ENCODE measurements at regions not wholly inside any gene's neighbourhood (a gene's known extent, or its start where the extent isn't known, plus 50 kb on each side); places are given as distances from the start of the nearest gene placed in this dataset.
"Not testable (repeated sequence)": the region's sequence is repeated elsewhere in the genome, so short reads cannot be mapped to it uniquely, and the experiment has no call there.

GRCh38 chr2:18987016-18987415 is 371.4 kb downstream of the OSR1 start:
- no peak for DNase-seq (ENCODE audit: low read depth in 2 of 2)

GRCh38 chr2:18986046-18986445 is 372.4 kb downstream of the OSR1 start:
- DNase-seq (ENCODE audit: low read depth in 2 of 2) = no peak

- no peak for DNase-seq (ENCODE audit: low read depth in 2 of 2)
Observed at GRCh38 chr2:18980786-18981430, 377.5 kb downstream of the OSR1 start.

GRCh38 chr2:18980104-18980785 is 378.2 kb downstream of the OSR1 start:
- no peak for DNase-seq (ENCODE audit: low read depth in 2 of 2)

GRCh38 chr2:18977409-18977808 is 381.0 kb downstream of the OSR1 start:
- DNase-seq (ENCODE audit: low read depth in 2 of 2) = no peak

GRCh38 chr2:18976168-18976961 is 382.1 kb downstream of the OSR1 start:
- DNase-seq (ENCODE audit: low read depth in 2 of 2) = no peak

- no peak for DNase-seq (ENCODE audit: low read depth in 2 of 2)
Observed at GRCh38 chr2:18975506-18976167, 382.8 kb downstream of the OSR1 start.

- no peak for DNase-seq (ENCODE audit: low read depth in 2 of 2)
Observed at GRCh38 chr2:18971628-18972027, 382.3 kb upstream of the NT5C1B start.

- no peak for DNase-seq (ENCODE audit: low read depth in 2 of 2)
Observed at GRCh38 chr2:18971069-18971378, 381.7 kb upstream of the NT5C1B start.

GRCh38 chr2:18966131-18966530 is 376.8 kb upstream of the NT5C1B start:
- no peak for DNase-seq (ENCODE audit: low read depth in 2 of 2)

- not testable (repeated sequence) for DNase-seq (ENCODE audit: low read depth in 2 of 2)
Observed at GRCh38 chr2:18963739-18964256, 374.4 kb upstream of the NT5C1B start.

GRCh38 chr2:18961991-18962421 is 372.6 kb upstream of the NT5C1B start:
- no peak for DNase-seq (ENCODE audit: low read depth in 2 of 2)

GRCh38 chr2:18959952-18960717 is 370.8 kb upstream of the NT5C1B start:
- no peak for DNase-seq (ENCODE audit: low read depth in 2 of 2)

- DNase-seq (ENCODE audit: low read depth in 2 of 2) = no peak
Observed at GRCh38 chr2:18959200-18959599, 369.8 kb upstream of the NT5C1B start.

- DNase-seq (ENCODE audit: low read depth in 2 of 2) = no peak
Observed at GRCh38 chr2:18957909-18958308, 368.5 kb upstream of the NT5C1B start.

- DNase-seq (ENCODE audit: low read depth in 2 of 2) = no peak
Observed at GRCh38 chr2:18950361-18950851, 361.0 kb upstream of the NT5C1B start.

- no peak for DNase-seq (ENCODE audit: low read depth in 2 of 2)
Observed at GRCh38 chr2:18949871-18950270, 360.5 kb upstream of the NT5C1B start.

GRCh38 chr2:18940184-18940583 is 350.8 kb upstream of the NT5C1B start:
- no peak for DNase-seq (ENCODE audit: low read depth in 2 of 2)

GRCh38 chr2:18939740-18940139 is 350.4 kb upstream of the NT5C1B start:
- not testable (repeated sequence) for DNase-seq (ENCODE audit: low read depth in 2 of 2)

- no peak for DNase-seq (ENCODE audit: low read depth in 2 of 2)
Observed at GRCh38 chr2:18934886-18935285, 345.5 kb upstream of the NT5C1B start.

- DNase-seq (ENCODE audit: low read depth in 2 of 2) = no peak
Observed at GRCh38 chr2:18932853-18933252, 343.5 kb upstream of the NT5C1B start.

All from stimulated activated CD8-positive, alpha-beta memory T cell treated with anti-CD3 and anti-CD28 coated beads, Interleukin-15, amount 100 ng/mL, for 48 hours (primary cell).